DMS114 treated with DMSO at 0.1 percent for 48 hours (cell line): ENCODE measurements at regions not wholly inside any gene's neighbourhood (a gene's known extent, or its start where the extent isn't known, plus 50 kb on each side); places are given as distances from the start of the nearest gene placed in this dataset.
"Not testable (repeated sequence)": the region's sequence is repeated elsewhere in the genome, so short reads cannot be mapped to it uniquely, and the experiment has no call there.

Experiments
- DNase-seq: peaks from one replicate; lab custom pipeline; 2025; ENCODE audit not compliant: unreplicated experiment; lab: John Stamatoyannopoulos, UW

DNA sequence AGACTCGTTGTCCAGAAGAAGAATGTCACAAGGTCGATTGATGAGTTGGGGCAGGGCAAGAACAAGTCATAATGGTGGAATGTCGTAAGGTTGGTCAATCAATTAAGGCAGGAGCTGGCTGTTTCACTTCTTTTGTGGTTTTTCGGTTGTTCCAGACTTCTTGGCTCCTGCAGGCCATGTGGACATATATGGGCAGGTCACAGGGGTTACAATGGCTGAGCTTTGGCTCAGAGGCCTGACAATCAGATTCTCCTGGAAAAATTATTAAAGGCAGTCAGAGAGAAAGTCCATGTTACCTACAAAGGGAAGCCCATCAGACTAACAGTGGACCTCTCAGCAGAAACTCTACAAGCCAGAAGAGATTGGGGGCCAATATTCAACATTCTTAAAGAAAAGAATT is 785.3 kb downstream of the METTL4 start:
- DNase-seq, result not testable (repeated sequence)

DNA sequence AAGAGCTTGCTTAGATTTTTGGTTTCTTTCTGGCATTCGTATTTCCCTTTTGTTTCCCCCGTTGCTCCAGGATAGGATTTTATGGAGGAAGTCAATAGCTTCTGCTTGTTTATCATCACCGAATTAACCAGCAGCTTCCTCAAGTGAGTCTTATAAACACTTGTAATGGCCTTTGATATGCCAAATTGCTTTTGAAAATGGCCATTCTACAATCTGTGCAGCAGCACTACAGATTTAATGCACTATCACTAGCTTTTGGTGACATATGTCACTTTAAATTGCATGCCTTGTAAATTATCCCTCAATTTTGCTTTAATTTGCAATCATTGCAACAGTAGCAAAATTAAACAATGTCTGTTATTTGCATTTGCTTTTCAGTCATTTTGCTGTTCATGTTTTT is 774.7 kb downstream of the METTL4 start:
- no peak for DNase-seq

DNA sequence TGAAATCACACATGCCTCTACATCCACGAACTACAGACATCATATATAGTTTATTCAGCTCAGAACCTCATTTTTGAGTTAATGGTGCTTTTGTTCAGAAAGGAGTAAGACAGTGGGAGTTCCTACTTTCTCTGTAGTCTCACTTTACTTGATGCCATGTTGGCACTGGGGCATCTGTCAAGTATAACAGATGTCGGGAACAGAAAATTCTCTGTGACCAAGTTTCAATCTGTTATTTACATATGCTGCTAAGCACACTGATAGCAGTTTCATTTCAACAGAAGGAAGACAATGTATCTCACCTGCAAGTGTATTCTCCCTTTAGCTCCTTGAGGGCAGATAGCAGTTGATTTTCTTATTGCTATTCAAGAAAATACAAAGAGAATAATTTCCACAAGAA is 774.1 kb downstream of the METTL4 start:
- DNase-seq, result no peak

DNA sequence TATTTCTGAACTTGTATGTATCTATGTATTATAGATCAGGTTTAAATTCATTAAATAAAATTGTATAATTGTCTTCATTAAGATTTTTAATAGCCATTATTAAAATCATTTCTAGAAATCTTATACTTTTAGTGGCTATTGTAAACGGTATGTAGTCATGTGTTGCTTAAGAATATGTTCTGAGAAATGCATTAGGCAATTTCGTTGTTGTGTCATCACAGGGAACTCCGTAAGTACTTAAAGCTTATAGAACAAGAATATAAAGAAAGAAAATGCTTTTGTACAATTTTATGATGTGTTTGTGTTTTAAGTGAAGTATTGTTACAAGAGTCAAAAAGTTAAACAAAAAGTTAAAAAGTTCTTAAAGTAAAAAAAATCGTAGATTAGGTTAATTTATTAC is 765.8 kb downstream of the METTL4 start:
- DNase-seq, result no peak

DNA sequence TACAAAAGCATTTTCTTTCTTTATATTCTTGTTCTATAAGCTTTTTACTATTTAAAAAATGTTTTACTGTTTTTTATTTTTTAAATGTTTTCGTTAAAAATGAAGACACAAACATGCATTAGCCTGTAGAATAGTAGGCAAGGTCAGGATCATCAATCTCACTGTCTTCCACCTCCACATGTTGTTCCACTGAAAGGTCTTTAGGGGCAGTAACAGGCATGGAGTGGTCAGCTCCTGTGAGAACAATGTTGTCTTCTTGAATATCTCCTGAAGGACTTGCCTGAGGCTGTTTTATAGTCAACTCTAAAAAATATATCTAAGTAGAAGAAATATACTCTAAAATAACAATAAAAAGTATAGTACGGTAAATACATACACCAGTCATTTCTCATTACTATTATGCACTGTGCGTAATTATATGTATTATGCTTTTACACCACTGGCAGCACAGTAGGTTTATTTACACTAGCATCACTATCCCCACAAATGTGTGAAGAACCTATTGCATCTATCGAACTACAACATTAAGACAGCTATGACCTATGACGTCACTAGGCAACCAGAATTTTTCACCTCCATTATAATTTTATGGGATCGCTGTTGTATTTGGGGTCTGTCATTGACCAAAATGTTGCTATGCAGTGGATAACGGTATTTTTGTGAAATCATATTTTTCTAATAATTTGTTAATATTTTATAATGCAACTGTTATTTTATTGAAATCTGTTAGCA is 764.3 kb downstream of the METTL4 start:
- DNase-seq, result no peak

DNA sequence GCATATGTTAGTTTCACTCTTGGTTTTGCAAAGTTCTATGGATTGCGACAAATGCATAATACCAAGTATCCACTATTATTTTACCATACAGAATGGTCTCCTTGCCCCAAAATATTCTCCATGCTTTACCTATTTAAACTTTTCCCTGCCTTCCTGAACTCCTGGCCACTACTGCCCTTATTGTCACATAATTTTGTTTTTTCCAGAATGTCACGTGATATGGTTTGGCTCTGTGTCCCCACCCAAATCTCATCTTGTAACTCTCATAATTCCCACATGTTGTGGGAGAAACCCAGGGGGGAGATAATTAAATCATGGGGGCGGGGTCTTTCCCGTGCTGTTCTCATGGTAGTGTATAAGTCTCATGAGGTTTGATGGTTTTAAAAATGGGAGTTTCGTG is 760.0 kb downstream of the METTL4 start:
- no peak for DNase-seq

DNA sequence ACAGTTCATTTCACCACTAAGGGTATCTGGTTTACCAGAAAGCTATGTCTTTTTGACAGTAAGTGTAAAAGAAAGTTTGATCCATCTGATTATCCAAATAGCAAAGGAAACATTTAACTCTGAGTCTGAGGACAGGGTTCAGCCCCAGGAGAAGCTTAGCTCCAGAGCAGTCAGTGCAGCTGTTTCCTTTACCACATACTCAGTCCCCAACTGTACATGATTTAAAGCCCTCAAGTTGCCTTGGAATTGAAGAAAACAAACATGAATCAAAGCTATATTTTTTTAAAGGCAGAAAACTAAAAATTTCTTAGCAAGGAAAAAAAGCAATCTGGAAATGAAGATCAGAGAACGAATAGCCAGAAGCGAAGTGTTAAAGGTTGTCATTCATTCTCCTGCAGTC is 746.0 kb downstream of the METTL4 start:
- no peak for DNase-seq

DNA sequence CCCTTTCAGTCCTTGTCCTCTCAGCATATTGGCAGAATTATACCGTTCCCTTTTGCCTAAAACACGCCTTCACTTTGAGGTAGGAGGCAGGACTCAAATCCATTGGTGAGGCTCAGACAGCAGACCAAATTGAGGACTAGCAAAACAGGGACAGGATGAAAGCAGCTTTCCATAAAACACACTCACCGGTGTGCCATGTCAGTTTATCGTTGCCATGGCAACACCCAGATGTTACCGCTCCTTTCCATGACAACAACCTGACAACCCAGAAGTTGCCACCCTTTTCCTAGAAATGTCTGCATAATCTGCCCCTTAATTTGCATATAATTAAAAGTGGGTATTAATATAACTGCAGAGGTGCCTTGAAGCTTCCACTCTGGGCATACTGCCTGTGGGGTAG is 730.4 kb downstream of the METTL4 start:
- no peak for DNase-seq

DNA sequence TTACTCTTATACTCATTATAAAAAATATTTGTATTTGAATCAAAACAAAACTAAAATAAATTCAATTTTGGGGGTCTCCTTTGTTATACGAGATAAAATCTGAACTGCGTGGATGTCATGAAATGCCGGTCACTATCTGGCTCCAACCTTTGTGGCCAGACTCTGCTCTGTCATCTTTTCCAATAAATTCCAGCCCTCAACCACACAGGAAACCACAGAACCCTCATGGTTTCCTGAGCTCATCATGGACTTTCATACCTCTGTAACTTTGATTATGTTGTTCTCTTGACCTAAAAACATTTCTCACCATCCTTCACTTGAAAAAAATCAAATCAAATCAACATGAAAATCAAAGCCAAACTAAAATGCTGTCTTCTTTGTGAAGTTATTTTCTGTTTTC is 724.7 kb downstream of the METTL4 start:
- DNase-seq, result no peak

DNA sequence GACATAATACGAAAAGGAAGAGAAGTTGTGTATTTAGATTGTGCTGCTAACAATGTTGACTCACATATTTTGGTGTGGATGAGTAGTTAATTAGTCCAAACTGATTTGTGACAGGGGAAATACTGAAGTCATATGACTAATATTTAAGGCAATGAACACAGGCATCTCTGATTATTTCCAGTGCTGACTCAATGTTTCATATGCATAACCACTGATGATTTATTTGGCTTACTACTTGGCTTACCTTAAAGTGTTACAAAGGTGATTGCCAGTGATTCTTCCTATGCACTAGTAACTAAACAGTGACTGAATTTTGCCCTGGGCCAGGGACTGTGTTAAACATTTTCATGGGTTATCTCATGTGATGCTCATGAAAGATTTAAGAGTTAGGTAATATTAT is 722.6 kb downstream of the METTL4 start:
- DNase-seq, result no peak

DNA sequence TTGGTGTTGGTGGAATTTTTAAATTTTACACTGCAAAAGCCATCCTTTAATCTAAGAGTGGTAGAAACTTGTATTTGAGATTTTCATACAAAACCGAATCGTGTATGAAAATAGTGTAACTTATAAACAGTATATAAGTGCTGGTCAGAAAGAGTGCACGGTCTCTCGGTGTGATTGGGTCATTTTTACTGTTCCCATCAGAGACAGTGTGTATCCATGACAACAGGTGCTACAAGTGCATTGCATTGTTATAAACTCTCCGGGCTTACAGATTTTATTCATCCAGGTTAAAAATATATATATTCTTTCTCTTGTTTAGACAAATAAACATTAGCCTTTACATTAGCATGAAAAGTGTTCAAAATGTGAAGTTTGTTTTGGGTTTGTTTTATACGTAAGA is 721.9 kb downstream of the METTL4 start:
- DNase-seq, result no peak

DNA sequence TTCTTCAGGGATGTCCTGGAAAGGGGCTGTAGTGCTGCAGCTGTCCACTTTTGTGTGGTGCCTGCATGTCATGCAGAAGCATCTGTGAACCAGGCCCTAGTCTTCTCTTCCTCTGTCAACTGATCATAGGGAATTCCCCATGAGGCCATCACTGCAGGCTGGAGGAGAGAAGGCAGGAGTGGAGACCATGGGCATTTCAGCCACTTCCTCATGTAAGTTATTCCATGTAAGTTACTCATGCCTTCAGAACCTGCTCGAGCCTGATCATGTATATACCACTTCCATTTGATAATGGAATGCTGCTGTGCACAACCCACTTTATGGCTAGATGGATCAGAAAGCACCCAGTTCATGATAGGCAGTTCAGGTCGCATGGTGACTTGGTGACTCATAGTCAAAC is 714.0 kb downstream of the METTL4 start:
- DNase-seq, result not testable (repeated sequence)

DNA sequence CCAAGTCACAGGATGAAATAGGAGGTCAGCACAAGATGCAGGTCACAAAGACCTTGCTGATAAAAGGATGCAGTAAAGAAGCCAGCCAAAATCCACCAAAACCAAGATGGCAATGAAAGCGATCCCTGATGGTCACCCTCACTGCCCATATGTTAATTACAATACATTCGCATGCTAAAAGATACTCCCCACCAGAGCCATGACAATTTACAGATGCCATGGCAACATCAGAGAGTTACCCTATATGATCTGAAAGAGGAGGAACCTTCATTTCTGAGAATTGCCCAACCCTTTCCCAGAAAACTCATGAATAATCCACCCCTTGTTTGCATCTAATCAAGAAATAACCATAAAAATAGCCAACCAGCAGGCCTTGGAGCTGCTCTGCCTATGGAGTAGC is 709.8 kb downstream of the METTL4 start:
- no peak for DNase-seq

DNA sequence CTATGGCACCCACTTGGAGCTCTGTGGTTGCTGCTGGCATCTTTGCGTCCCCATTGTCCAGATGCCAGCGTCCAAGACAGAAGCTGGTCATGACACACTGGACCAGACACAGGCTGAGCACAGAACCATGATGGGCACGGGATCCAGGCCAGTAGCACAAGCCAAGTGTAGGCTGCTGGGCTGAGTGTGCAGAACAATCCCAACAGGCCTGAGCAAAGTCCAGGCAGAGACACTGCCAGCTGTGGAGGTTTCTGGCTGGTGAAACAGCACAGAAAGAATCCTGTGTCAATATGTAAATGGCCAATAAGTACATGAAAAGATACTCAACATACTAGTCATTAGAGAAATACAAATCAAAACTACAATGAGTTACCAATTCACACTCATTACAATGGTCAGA is 705.4 kb downstream of the METTL4 start:
- DNase-seq, result no peak

DNA sequence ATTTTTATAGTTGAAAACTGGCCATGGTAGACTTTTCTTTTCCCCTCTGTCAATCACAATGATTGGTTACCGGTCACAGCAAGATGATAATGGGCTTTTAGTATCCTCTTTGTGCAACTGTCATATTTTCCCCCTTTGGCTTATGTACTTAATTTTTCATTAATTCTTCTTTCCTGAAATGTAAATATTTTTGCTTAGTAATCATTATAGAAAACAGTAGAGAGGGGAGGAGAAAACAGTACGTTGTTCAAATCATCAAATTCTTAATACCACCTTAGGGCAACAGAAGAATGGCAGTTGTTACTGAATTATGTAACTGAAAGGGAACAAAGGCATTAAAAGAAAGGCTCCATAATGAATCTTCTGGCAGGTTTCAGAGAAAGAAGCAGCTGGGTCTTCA is 699.0 kb downstream of the METTL4 start:
- no peak for DNase-seq

DNA sequence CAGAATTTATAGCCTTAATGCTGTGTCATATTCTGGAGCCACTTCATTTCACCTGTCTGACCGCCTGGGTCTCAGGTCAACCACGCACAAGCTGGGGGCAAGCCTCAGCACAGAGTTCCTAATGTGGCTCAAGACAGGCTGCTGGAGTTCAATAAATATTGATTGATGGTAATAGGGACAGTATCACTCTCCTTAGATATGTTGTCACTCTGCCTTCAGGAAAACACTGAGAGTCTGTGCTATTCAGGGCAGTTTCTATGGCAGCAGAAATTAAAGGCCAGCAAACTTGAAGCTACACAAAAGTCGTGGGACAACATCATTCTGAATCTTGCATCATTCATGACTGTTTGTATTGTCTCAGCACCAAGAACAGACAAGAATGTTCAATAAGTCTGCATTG is 696.1 kb downstream of the METTL4 start:
- DNase-seq, result no peak

DNA sequence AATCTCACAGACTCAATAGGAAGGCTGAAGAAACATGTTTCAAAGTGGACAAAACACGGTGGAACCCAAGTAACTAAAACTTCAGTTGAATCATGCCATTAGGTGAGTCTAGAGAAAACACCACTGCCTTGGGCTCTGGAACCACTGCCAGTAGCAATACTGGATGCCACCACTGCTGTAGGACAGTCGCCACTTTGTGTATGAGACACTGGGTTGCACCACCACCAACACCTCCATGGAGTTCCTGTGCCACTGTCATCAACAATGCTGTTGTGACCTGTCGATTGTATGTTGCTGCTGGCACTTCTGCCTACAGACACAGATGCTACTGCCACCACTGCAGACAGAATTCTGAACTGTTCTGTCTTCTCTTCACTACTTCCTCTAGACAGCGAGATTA is 686.7 kb downstream of the METTL4 start:
- no peak for DNase-seq

DNA sequence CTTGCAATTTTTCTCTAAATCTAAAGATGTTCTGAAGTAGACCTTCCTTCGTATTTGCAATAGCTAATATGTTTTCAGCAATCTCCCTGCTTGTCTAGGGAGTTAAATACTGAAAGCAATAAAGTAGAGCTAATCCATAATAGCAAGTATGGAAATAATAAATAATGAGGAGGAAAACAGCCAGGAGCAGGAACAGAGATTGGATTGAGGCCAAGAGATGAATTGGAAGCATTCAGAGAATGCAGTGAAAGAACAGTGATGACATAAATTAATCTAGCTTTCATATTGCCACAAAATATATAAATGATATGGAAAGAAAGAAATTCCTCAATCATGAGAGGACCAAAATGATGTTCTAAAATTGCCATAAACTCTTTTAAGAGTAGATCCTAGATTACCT is 679.7 kb downstream of the METTL4 start:
- no peak for DNase-seq

DNA sequence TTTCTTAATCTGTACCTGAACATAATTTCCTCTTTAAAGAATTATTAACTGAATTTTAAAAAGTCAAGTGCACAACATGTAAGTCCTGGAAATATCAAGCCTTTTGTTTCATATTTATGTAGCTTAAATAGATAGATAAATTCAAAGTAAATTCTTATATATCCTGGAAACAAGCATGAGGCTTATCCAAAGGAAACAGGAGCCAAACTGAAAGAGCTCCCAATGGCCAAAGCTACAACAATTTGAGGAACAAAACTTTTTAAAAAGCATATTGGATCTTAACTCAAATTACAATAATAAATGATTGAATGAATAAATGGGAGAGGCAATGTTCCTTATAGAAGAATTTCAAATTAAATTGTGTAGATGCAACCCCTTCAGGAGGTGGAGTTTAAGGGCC is 679.1 kb downstream of the METTL4 start:
- no peak for DNase-seq

DNA sequence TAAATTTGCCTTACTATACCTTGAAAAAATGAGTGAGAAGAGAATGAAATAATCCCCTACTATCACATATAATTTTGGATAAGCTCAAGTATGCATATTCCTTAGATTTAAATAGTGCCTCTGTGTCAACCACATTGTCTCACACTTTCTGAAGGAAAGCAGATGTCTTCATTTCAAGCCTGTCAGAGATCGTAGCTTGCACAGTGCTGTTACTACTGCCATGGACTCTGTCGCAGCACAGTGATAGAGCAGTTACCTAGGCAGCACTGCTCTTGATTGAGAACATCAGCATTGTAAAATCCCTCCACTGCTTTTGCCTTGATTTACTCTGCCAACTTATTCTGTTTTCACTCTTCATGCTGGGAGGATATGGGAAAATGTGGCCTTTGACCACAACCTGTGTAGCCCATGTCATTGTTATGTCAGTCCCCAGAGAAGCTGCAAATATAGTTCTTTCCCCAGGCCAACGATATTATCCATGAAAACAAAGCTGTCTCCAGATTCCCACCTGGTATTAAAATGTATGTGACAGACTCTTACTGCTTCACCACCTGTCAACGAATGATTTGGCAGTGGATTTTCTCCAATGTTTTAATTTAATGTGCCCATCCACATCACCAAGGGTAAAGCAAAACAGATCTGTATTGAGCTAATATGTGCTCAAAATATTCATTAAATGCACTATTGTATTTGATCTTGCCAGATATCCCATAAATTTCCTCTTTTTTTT is 675.7 kb downstream of the METTL4 start:
- no peak for DNase-seq

DNA sequence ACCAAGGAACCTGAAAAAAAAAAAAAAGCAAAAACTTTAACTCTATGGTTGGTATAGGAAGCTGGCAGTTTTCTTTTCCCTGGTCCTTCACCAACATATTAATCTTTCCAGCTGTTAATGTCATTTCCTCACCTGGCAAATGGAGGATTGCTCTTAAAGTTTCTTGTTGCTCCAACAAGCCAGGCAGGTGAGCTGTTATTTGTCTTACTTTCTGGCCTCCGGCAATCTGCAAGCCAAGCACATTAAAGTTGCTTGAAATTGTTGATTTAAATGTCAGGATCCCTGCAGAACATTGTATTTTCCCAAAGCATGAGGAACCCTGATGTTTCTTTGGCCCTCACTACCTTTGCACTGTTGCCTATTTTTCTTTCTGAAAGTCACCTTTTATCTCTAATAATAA is 664.9 kb downstream of the METTL4 start:
- no peak for DNase-seq

DNA sequence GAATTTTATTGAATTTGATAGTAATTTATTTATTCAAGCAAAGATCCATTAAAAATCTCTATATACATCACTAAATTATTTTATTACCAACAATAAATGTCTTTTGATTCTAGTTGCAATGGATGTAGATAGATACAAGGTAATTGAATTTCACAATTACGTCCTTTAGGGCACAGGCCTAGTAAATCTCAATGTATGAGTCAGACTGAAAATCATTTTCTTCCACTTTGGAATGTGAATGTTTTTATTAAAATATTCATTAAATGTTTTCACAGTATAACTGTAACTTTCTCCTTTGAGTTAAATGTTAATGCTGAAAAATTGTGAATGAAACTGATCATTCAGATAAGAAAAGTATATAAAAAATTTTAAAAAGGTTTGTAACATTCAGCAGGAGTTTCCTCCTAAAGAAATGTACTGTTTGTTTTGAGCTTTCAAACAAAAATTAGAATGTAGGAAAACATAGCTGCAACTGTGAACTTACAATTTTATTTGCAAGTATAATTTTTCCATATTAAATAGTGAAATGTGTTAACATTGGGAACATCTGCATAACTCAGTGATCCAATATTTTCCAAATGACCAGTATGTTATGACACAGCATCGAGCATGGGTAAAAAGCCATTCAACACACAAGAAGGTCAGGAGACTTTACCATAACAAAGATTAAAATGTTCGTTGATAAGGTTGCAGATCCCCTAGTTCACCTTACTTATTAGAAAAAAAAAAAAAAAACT is 663.7 kb downstream of the METTL4 start:
- DNase-seq, result no peak
